NCI-H510A (cell line): ENCODE measurements at regions not wholly inside any gene's neighbourhood (a gene's known extent, or its start where the extent isn't known, plus 50 kb on each side); places are given as distances from the start of the nearest gene placed in this dataset.
"Not testable (repeated sequence)": the region's sequence is repeated elsewhere in the genome, so short reads cannot be mapped to it uniquely, and the experiment has no call there.

Experiments
- DNase-seq: peaks from one replicate; lab custom pipeline; 2025; lab: John Stamatoyannopoulos, UW

GRCh38 chr12:61574339-61574738 is 685.9 kb upstream of the USP15 start:
- no peak for DNase-seq

- no peak for DNase-seq
These were observed 675.3 kb upstream of the USP15 start for GRCh38 chr12:61584943-61585342.

GRCh38 chr12:61590864-61591263 is 669.3 kb upstream of the USP15 start:
- DNase-seq = not testable (repeated sequence)

GRCh38 chr12:61610143-61610542 is 650.1 kb upstream of the USP15 start:
- no peak for DNase-seq

GRCh38 chr12:61629702-61630101 is 630.5 kb upstream of the USP15 start:
- DNase-seq = no peak

GRCh38 chr12:61646639-61647038 is 613.6 kb upstream of the USP15 start:
- DNase-seq = no peak

GRCh38 chr12:61647566-61647965 is 612.6 kb upstream of the USP15 start:
- no peak for DNase-seq

GRCh38 chr12:61652265-61652664 is 607.9 kb upstream of the USP15 start:
- no peak for DNase-seq

GRCh38 chr12:61654698-61655097 is 605.5 kb upstream of the USP15 start:
- no peak for DNase-seq

GRCh38 chr12:61655241-61655640 is 605.0 kb upstream of the USP15 start:
- no peak for DNase-seq

GRCh38 chr12:61667676-61668075 is 592.5 kb upstream of the USP15 start:
- DNase-seq = no peak

- DNase-seq = no peak
These were observed 583.7 kb upstream of the USP15 start for GRCh38 chr12:61676520-61676919.

- no peak for DNase-seq
These were observed 572.8 kb upstream of the USP15 start for GRCh38 chr12:61687407-61687806.

GRCh38 chr12:61694214-61694613 is 566.0 kb upstream of the USP15 start:
- no peak for DNase-seq

GRCh38 chr12:61701471-61701870 is 558.7 kb upstream of the USP15 start:
- no peak for DNase-seq

GRCh38 chr12:61706783-61707182 is 553.4 kb upstream of the USP15 start:
- no peak for DNase-seq

GRCh38 chr12:61713121-61713520 is 547.1 kb upstream of the USP15 start:
- no peak for DNase-seq

- no peak for DNase-seq
These were observed 542.2 kb upstream of the USP15 start for GRCh38 chr12:61717986-61718385.

GRCh38 chr12:61739925-61740324 is 520.3 kb upstream of the USP15 start:
- no peak for DNase-seq

- DNase-seq = no peak
These were observed 509.6 kb upstream of the USP15 start for GRCh38 chr12:61750604-61751003.

- DNase-seq = no peak
These were observed 506.0 kb upstream of the USP15 start for GRCh38 chr12:61754214-61754613.

GRCh38 chr12:61757831-61758505 is 502.2 kb upstream of the USP15 start:
- DNase-seq = no peak

- no peak for DNase-seq
These were observed 501.5 kb upstream of the USP15 start for GRCh38 chr12:61758661-61759060.

GRCh38 chr12:61765926-61766325 is 494.3 kb upstream of the USP15 start:
- DNase-seq = no peak
